ENCODE measurements at regions not wholly inside any gene's neighbourhood (a gene's known extent, or its start where the extent isn't known, plus 50 kb on each side); places are given as distances from the start of the nearest gene placed in this dataset.

- DNase-seq (ENCODE audit: low read depth) = no peak
Observed at GRCh38 chr3:111472556-111472955, 69.4 kb upstream of the CD96 start.

GRCh38 chr3:111473550-111473949 lies 68.4 kb upstream of the CD96 start:
- DNase-seq (ENCODE audit: low read depth) = peak; percentile 18

GRCh38 chr3:111476701-111477100 lies 65.3 kb upstream of the CD96 start:
- no peak for DNase-seq (ENCODE audit: low read depth)

DNA sequence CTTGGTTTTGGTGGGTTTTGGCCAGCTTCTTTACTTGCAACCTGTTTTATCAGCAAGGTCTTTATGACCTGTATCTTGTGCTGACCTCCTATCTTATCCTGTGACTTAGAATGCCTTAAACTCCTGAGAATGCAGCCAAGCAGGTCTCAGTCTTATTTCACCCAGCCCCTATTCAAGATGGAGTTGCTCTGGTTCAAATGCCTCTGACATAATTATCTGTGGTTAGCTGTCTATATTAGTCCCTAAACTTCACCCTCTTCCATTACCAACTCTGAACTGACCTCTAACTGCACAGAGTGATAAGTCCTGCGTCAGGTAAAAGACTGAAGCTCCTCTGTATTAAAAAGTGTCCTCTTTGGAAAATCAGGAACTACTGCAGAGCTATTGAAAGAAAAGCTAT lies 61.9 kb upstream of the CD96 start:
- no peak for DNase-seq (ENCODE audit: low read depth)

GRCh38 chr3:111481551-111481950 lies 60.4 kb upstream of the CD96 start:
- peak; percentile 2 for DNase-seq (ENCODE audit: low read depth)

DNA sequence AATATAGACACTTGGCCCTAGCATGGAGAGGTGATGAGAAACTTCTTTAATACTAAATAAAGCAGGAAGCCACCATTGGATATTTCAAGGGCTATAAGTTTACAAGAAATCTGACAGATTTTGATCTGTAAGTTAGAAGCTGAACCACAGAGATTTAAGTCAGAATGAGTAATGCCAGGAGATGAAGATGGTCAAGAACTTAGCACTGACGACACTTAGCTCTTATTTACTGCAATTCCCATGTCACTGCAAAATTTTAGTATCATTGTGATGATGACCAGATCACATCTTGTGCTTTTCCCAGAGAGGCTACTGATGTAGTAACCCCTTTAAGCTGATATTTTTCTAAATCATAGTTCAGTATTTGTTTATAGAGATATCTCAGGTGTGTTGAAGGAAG lies 59.4 kb upstream of the CD96 start:
- DNase-seq (ENCODE audit: low read depth) = no peak

GRCh38 chr3:111485086-111485485 lies 56.9 kb upstream of the CD96 start:
- DNase-seq (ENCODE audit: low read depth) = no peak
